Esophagus muscularis mucosa (tissue), 3 donors: ENCODE measurements at regions not wholly inside any gene's neighbourhood (a gene's known extent, or its start where the extent isn't known, plus 50 kb on each side); places are given as distances from the start of the nearest gene placed in this dataset.

Source experiments
- POLR2AphosphoS5 ChIP-seq, 2 donors: sonication (generic); formaldehyde crosslinking; IDR thresholded peaks; one replicate each; pipeline ENCODE4 v1.6.1; 2017; ENCODE audit warnings: antibody characterized with exemption in 2 of 2
- TF ChIP-seq, protein P1 (sequence below), 3 experiments: fragments of 200-600 bp in 2 of 3; fragments of 450-650 bp in 1 of 3; sonication (generic) in 2 of 3; IDR thresholded peaks; one replicate each; pipeline ENCODE4 v1.5.1; 2017 to 2019; ENCODE audit warnings: antibody characterized with exemption in 3 of 3, mild to moderate bottlenecking in 2 of 3, moderate library complexity in 1 of 3

DNA sequence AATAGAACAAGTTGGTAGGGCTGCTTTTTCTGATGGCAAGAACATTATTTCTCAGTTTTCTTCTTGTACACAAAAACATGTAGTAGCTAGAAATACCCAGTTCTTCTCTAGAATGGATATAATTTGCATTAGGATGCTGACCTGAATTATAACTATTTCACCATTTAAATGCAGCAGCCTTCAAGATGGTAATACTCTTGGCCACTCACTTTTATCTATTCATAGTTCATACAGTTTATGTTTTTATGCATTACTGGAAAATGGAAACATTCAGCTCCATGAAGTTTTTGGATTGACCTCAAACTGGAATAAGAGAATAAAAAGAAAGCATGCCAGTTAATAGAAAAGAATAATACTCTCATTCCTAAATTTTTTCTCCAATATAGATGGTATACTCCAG lies 487.4 kb downstream of the PABPC4L start:
- TF ChIP-seq, protein P1, sequence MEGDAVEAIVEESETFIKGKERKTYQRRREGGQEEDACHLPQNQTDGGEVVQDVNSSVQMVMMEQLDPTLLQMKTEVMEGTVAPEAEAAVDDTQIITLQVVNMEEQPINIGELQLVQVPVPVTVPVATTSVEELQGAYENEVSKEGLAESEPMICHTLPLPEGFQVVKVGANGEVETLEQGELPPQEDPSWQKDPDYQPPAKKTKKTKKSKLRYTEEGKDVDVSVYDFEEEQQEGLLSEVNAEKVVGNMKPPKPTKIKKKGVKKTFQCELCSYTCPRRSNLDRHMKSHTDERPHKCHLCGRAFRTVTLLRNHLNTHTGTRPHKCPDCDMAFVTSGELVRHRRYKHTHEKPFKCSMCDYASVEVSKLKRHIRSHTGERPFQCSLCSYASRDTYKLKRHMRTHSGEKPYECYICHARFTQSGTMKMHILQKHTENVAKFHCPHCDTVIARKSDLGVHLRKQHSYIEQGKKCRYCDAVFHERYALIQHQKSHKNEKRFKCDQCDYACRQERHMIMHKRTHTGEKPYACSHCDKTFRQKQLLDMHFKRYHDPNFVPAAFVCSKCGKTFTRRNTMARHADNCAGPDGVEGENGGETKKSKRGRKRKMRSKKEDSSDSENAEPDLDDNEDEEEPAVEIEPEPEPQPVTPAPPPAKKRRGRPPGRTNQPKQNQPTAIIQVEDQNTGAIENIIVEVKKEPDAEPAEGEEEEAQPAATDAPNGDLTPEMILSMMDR (IDR thresholded peaks at IDR 0.05), result no peak
- TF ChIP-seq POLR2AphosphoS5 (IDR thresholded peaks at IDR 0.05), result no peak
